GM18520 (cell line): ENCODE measurements at regions not wholly inside any gene's neighbourhood (a gene's known extent, or its start where the extent isn't known, plus 50 kb on each side); places are given as distances from the start of the nearest gene placed in this dataset.
"Not testable (repeated sequence)": the region's sequence is repeated elsewhere in the genome, so short reads cannot be mapped to it uniquely, and the experiment has no call there.

Experiments used
- ATAC-seq: cut with Tn5 transposase; IDR thresholded peaks from one replicate; pipeline ENCODE4 v1.9.1; 2021; ENCODE audit not compliant: unreplicated experiment

DNA sequence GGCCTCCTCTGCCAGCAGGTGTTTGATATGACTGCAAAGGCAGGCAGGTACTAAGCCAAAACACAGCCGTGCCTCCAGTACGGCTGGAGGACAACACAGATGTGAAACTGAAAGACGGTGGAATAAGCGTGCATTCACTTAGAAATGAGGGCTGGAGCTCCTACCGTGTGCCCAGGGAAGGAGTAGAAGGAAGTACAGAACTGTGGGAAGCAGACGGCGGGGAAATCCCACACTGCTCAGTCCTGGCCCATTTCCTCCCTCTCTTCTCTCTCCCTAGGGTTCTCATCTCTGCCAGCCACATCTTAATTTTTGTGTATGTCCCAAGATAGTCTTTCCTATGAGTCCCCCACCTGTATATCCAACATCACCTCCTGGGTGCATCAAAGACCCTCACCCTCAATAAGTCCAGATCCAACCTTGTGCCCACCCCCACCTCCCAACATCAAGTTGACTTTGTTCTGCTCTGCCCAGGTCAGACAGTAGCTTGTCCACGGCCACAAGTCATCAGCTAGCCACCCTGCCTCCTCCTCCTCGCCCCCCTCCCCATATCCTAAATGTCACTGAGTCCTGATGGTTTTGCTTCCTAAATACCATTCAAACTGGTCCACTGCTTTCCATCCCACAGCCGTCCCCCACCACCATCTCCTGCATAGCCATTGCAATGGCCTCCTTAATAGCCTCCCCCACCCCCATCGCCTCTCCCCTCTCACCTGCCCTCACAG is 77.1 kb upstream of the RPL38 start:
- no peak for ATAC-seq

DNA sequence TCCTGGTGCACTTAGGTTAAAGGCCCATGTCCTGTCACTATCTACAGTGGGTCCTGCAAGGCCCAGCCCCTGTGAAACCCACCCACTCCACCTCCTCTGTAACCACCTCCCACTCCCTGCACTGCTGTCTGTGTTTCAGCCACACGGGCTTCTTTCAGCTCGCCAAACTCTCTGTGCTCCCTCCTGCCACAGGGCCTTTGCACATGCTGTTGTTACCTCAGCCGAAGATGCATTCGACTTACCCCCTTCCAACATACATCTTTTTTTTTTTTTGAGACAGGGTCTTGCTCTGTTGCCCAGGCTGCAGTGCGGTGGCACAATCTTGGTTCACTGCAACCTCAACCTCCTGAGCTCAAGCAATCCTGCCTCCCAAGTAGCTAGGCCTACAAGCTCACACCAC is 76.5 kb upstream of the RPL38 start:
- no peak for ATAC-seq

DNA sequence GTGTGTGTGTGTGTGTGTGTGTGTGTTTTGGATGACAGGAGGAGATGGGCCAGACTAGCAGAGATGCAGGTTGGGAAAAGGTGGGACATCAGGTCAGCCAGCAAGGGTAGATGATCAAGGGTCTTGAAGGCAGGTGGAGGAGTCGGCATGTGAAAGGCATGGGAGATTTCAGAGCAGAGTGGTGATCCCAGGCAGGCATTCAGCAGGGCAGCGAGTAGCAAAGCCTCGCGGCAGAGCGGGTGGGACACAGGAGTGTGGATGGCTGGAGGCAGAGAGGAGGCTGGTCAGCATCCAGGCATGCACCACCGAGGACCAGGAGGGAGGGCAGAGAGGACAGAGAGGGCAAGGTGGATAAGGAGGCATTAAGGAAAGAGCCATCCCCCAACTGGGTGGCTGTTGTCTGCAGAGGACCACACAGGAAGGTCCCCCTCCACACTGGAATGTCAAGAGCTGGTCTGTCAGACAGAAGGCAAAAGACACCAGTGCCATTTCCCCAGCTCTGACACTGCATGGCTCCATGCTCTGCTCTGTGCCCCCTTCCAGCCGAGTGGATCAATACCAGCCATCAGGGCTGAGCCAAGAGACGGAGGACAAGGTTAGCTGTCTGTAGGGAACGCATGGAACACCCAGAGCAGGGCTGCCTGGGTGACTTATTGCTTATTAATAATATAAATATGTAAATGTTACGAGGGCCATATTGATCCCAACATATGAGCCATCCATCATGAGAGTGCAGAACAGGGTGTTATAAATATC is 74.8 kb upstream of the RPL38 start:
- ATAC-seq: no peak

DNA sequence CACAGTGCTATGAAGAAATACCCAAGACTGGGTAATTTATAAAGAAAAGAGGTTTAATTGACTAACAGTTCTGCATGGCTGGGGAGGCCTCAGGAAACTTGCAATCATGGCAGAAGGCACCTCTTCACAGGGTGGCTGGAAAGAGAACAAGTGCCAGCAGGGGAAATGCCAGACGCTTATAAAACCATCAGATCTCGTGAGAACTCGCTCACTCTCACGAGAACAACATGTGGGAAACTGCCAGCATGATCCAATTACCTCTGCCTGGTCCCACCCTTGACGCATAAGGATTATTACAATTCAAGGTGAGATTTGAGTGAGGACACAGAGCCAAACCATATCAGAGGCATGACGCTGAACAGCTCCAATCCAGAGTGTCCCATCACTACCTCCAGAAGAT is 73.7 kb upstream of the RPL38 start:
- not testable (repeated sequence) for ATAC-seq

DNA sequence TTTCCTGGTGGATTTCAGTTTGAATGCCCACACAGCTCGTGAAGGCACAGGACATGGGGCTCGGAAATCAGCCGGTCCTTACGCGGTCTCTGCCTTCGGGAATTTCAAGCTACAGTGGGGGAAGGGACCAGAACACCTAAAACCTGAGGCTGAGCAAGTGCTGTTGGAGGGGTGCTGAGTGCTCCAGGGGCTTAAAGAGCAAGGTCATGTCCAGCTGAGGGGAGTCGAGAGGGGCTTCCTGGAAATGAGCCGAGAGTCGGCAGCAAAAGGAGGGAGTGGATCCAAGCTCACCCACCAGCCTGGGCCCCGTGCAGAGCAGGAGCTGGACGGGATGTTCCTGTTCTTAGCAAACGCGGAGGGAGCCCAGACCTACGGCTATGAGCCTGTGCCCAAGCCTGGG is 73.2 kb upstream of the RPL38 start:
- ATAC-seq: no peak

DNA sequence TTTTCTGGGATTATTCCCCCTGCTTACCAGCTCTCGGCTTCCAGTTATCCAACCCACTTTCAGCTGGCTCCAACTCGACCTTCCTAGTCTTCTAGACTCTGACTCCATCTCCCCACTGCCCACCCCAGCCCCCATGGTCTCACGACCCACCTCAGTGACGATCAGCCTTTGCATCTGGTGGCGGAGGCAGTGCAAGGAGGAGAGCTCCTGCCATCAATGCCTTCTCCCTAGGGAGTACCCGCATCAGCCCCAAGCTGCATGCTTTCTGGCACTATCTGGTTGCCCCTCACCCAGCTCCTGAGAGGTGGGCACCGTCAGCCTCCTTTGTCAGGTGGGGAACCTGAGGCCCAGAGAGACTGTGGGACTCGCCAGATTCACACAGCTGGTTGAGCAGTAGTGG is 72.6 kb upstream of the RPL38 start:
- no peak for ATAC-seq

DNA sequence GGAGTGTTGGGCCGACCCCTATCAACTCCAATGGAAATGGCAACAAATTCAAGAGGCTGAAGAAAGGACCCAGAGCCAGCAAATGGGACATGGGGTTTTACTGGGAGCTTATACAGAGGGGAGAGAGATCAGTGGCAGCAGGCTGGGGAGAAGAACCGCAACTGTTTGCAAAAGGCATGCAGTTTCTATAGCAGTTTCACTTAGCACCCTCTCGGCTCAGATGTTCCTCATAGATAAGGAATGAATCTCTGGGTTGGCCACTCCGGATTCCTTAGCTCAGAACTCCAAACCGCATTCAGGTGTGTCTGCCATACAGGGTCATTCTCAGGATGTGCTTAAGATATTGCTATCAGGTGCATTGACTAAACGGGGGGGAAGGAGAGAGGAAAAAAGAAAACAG is 71.1 kb upstream of the RPL38 start:
- no peak for ATAC-seq

DNA sequence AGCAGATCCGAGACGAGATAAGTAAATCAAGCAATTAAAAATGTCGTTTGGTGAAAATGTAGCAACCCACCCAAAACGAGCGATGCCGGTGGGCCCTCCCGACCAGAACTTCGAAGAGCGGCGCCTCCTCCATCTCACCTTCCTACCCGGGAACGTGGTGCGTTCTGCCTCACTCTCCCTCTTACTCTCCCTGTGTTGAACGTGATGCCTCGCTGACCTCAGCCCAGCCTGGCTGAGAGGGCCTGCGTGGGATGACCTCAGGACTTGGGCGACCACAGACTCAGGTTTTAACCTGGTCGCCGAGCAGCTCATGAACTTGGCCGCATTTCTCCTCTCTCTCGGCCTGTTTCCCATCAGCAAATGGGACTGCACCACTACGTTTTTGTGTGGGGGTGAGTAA is 69.7 kb upstream of the RPL38 start:
- no peak for ATAC-seq

DNA sequence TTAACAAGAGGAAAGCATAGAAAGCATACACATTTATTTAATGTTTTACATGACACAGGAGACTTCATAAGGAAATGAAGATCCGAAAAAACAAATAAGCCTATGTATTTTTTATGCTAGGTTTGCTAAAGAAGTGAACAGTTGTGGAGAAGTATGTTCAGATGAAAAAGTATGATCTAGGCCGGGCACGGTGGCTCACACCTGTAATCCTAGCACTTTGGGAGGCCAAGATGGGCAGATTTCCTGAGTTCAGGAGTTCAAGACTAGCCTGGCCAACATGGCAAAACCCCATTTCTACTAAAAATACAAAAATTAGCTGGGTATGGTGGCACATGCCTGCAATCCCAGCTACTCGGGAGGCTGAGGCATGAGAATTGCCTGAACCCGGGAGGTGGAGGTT is 69.2 kb upstream of the RPL38 start:
- ATAC-seq: not testable (repeated sequence)

DNA sequence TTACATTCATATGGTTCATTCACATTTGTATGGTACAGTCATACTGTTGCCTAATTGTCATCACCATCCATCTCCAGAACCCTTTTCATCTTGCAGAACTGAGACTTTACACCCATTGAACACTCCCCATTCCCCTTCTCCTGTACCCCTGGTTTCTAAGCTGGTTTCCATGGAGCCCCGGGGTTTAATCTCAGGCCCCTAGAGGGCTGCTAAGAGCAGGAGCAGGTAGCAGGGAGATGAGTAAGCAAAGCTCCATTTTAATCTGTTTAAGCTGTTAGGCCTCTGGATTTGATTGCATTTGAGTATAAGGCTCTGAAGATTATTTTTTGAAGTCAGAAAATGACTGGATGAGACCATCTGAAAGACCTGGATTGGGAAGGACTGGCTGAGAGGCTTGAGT is 68.5 kb upstream of the RPL38 start:
- ATAC-seq: no peak

DNA sequence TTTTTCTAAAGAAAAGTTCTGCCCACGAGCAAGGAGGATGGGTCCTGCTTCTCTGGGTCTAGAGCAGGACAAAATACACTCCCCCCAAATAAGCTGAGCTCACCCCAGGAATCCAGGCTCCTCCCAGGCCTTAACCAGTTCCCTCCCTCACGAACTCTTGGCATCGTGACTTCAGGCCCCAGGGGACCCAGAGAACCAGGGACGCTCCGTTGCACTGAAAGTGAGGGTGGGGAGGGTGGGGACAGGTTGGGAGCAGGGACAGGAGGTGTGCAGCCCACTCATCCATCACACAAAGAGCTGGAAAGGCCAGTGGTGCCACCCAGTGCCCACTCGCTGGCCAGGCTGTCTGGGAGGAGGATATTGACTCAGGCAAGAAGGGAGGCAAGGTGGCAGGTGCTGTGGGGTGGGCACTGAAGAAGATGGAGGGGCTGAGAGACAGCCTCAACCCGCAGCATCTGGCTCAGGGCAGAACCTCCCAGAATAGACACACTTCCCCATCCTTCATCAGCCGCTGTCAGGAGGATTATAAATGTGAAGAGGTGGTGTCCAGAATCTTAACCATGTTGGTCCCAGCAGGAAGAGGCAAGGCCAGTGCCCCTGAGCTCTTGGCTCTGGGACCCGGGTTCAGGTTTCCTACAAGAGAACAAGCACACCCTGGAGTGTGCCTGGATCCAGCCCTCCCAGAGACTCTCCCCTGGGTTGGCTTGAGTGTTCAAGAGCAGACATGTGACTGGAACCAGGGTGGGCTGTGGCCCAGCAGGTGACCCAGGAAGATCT is 67.9 kb upstream of the RPL38 start:
- ATAC-seq: no peak

DNA sequence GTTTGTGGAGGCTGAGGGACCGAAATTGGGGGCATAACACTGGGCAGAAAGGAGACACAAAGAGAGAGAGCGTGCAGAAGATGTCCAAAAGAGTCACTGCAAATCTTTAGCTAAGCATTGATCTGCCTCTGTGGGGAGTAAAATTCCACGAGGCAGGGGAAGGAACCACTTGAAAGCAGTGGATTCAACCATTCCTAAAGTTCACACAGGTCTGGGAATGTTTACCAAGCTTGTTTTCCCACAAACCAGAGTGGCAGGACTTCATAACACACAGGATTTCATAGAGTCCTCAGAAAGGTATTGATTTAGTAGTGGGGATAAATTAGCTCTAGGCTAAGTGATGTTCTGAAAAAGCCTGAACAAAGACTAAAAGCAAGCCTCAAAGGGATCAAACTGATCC is 66.1 kb upstream of the RPL38 start:
- no peak for ATAC-seq

DNA sequence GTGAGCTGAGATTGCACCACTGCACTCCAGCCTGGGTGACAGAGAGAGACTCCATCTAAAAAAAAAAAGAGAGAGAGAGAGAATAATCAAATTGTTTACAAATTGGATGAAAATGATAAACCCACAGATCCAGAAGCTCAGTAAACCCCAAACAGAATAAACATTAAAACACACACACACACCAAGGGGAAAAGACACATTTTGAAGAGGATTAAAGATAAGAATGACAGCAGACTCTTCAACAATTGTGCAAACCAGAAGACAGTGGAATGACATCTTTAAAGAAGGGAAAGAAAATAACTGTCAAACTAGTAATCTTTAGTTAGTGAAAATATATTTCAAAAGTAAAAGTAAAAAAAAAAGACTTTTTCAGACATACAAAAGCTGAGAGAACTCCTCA is 64.4 kb upstream of the RPL38 start:
- no peak for ATAC-seq

DNA sequence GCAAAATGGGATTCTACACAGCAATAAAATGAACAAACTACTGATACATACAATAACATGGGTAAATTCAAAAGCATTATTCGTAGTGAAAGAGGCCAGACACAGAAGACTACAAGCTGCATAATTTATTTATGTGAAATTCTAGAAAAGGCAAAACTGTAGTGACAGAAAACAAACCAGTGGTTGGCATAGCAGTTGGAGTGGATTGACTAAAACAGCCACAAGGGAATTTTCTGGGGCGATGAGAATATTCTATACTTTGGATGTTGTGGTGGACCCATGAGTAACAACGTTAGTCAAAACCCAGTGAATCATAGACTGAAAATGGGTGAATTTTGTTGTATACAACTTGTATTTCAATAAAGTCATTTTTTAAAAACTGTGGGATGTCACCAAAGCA is 63.2 kb upstream of the RPL38 start:
- no peak for ATAC-seq

DNA sequence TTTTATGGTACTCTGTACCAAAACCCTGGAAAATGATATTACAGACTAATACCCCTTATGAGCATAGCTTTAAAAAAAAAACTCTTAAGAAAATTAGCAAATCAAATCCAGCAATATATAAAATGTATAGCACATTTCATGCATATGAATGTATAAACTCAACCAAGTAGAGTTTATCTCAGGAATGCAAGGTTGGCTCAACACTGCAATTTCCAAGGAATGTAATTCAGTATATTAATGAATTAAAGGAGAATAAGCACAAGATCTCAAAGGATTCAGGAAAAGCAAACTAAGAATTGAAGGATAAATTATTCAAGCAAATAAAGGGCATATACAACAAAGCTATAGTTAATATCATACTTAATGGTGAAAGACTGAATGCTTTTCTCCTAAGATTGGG is 61.9 kb upstream of the RPL38 start:
- no peak for ATAC-seq

DNA sequence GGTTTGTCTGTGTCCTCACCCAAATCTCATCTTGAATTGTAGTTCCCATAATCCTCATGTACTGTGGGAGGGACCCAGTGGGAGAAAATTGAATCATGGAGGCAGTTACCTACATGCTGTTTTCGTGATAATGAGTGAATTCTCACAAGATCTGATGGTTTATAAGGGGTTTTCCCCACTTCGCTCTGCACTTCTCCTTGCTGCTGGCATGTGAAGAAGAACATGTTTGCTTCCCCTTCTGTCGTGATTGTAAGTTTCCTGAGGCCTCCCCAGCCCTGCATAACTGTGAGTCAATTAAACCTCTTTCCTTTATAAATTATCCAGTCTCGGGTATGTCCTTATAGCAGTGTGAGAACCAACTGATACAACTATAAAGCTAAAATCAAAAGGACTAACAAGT is 60.2 kb upstream of the RPL38 start:
- not testable (repeated sequence) for ATAC-seq

DNA sequence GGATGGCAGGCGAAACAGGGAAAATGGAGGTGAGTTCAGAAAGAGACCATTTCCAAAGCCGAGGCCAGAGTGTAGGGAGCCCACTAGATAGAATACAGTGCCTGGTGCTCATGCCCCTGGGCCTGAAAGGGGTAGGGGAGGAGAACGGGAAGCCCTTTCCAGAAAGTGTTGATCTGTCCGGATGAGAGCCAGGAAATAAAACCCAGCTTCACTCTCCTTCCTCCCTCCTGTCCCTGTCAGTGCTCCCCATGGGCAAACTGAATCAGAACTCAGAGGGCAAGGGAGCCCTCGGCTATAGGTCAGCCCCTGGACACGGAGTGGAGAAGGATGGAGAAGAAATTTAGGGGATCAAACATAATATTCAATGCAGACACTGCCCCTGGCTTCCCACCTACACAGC is 57.7 kb upstream of the RPL38 start:
- no peak for ATAC-seq

DNA sequence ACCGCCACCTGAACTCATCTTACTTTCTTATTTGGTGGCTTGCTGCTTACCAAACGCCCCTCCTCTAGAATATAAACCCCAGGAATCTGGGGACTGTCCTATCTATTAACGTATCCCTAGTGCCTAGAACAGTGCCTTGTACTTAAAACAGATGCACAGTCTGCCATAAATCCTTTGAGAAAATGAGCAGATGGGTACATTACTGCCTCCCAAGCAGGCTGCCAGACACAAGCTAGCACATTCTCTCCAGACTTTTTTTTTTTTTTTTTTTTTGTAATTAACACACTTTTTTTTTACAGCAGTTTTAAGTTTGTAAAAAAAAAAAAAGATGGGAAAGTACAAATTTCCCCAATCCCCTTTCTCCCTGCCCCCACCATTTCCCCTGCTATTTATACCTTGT is 57.3 kb upstream of the RPL38 start:
- ATAC-seq: no peak

DNA sequence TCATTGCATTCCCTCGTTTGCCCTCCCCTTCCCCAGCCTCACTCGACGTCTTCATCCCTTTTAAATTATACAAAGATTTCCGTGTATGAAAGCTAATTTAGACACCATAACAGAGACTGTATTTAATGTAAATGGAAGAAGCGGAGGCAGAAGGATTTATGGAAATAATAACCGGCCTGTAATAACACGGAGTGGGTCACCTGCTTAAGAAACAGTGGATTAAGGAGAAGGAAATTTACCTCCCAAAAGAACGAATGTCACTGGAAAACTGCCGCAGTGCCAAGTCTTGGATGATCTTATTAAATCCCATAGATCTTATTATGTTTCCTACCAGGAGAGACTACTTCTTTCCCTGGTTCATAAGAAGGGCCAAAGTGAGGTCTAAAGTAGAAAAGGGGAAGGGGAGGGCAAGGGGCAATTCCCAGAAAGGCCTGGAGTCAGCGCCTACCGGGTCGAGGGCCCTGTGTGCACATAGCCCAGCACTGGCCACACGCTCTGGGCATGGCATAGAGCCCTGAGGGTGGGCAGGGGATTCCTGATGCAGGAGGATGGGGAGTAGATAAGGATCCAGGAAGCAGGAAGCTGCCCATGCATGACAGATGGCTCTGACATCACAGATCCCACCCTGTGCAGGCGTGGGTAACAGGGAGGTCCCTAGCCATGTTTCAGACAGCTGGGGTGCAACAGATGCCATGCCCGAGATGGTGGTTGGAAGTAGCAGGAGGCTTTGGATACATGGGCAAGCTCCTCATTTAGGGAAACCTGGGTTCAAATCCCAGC is 56.2 kb upstream of the RPL38 start:
- ATAC-seq: no peak

DNA sequence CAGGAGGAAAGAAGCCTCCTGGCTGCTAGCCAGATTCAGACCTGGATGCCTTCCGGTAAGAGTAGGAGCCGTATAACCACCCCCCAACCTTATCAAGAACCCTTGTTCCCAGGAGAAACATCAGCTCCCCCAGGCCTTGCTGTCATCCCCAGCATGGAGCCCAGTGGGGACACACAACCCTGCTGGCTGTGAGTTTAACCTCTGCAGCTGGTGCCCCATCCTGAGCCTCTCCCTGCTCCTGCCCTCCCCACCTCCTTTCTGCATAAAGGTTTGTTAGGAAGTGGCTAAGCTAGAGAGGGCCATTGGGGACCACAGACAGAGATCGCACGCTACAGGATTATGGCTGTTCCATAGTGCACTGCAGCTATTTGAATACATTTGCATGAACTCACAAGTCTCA is 55.5 kb upstream of the RPL38 start:
- ATAC-seq: no peak

DNA sequence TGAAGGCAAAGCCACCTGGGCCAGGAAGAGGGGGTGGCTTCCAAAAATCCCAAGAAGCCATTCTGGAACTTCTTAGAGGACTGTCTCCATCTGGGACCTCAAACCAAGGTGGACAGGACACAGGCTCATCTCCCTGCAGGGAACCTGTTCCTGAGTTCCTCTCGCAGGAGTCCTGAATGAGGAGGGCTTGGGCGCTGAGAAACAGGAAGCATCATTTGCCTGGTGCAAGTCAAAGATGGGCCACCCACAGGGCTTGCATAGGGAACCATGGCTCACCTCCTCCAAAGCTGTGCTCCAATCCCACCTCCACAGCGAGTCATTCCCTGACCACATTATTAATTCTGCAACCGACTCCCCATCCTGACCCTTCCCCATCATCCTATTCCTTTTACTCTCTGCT is 55.0 kb upstream of the RPL38 start:
- no peak for ATAC-seq
